IMR-90 (cell line): ENCODE measurements at regions not wholly inside any gene's neighbourhood (a gene's known extent, or its start where the extent isn't known, plus 50 kb on each side); places are given as distances from the start of the nearest gene placed in this dataset.

Source experiments
- SMC3 ChIP-seq: fragments of 150-350 bp; IDR thresholded peaks from 2 replicates; pipeline ENCODE4 v1.6.1; 2016; ENCODE audit warnings: low read depth, mild to moderate bottlenecking, antibody characterized with exemption, low read length, moderate library complexity
- TF ChIP-seq, protein P1 (sequence below): fragments of 150-350 bp; IDR thresholded peaks from 2 replicates; pipeline ENCODE4 v1.6.1; 2017; ENCODE audit warnings: mild to moderate bottlenecking, antibody characterized with exemption, low read length, low read depth

DNA sequence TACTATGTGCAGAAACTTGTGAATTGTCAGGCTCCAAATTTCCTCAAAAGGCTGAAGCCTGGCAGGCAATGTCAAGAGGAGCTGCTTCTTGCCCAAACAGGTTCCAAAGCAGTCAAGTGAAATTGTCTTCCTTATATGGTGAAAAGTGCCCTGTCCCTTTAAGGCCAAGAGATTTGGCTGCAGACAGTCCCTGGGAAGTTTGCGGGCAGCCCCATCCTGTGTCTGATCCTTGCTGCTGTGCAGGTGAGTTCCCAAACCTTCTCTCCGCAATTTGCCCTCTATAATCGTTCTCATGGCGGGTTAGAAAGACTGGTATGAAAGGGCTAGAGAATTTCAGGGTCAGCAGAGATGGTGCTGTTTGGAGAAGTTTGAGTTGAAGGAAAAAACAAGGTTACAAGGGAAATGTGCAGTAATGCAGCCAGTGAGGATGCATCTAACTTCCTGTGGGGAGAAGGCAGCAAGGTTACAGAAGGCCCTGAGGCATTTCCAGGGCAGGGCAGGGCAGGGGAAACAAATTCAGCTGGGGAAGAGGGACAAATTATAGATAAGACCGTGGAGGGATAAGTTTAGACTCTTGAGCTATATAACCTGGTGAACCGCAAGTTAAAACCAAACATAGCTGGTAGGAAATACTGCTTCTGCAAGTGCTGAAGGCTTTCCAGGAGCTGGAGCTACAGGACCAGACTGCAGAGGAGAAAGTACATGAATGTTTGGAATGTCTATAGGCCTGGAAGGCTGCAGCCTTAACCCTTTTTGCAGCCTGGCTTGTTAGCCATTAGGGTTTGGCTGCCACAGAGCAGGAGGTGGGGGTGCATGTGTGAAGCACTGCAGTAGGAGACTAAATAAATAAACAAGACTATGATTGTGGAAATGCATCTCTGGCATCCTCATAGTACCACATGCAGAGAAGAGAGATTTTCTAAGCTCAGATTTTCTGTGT is 256.2 kb upstream of the IL12A start (continued):
- no peak for TF ChIP-seq SMC3
- TF ChIP-seq, protein P1, sequence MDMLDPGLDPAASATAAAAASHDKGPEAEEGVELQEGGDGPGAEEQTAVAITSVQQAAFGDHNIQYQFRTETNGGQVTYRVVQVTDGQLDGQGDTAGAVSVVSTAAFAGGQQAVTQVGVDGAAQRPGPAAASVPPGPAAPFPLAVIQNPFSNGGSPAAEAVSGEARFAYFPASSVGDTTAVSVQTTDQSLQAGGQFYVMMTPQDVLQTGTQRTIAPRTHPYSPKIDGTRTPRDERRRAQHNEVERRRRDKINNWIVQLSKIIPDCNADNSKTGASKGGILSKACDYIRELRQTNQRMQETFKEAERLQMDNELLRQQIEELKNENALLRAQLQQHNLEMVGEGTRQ, result no peak
